Heart left ventricle (tissue), 13 donors: ENCODE measurements at regions not wholly inside any gene's neighbourhood (a gene's known extent, or its start where the extent isn't known, plus 50 kb on each side); places are given as distances from the start of the nearest gene placed in this dataset.

Experiments used
- CTCF ChIP-seq, 12 donors: fragments of 200-600 bp; sonication (generic) in 4 of 12; IDR thresholded peaks; one replicate each; pipeline versions ENCODE4 v1.5.0 to v1.8.0; 2018 to 2022; ENCODE audit warnings: antibody characterized with exemption in 12 of 12, mild to moderate bottlenecking in 5 of 12
- POLR2A ChIP-seq, 2 donors: fragments of 450-650 bp; IDR thresholded peaks; one replicate each; pipeline ENCODE4 v1.6.1; 2017; ENCODE audit warnings: antibody characterized with exemption in 2 of 2, mild to moderate bottlenecking in 2 of 2, moderate library complexity in 2 of 2
- donor health status: ischemic (EF 13 %, LVEDD 7.1; RV severe dilation, severe dysfunction).
- donor health status: DM: no; HTN: yes; CAD: no.
- donor health status: DM: no; HTN: no; CAD: no.
- donor health status: ischemic (EF 25% LVEDD 6.9; RV normal size, moderate dysfunction).
- donor health status: ischemic (EF 25% LVEDD 5.7; RV mildly dilated, moderate dysfunction).
- donor health status: ischemic (EF 35%, LVEDD 5.7; RV mildly dilated, moderate dysfunction).
- donor health status: nonischemic (EF 11% LVEDD 7.7; RV severe dilation, severe dysfunction).
- donor health status: DM: yes; HTN: yes; CAD: no.
- donor health status: PGD.
- donor health status: ischemic (EF 29% LVEDD 5.4; RV normal size, mild dysfunction).
- donor health status: nonischemic (EF 23%, LVEDD 6.1; RV moderate dilation, normal function).

- no peak for TF ChIP-seq POLR2A (IDR thresholded peaks at IDR 0.05)
- TF ChIP-seq CTCF (IDR thresholded peaks at IDR 0.05): no peak
Measured at GRCh38 chr2:52128081-52128480, 1096.1 kb upstream of the NRXN1 start.
